KMS-11 (cell line): ENCODE measurements at regions not wholly inside any gene's neighbourhood (a gene's known extent, or its start where the extent isn't known, plus 50 kb on each side); places are given as distances from the start of the nearest gene placed in this dataset.

Experiments used
- H2AFZ ChIP-seq: fragments of 200-600 bp; sonication (generic); 2 replicates; pipeline ENCODE4 v1.6.1; 2016; ENCODE audit warnings: antibody characterized with exemption, mixed run types, low read depth
- H3K27ac ChIP-seq: fragments of 200-600 bp; sonication (generic); 2 replicates; pipeline ENCODE4 v1.6.1; 2016; ENCODE audit warnings: mild to moderate bottlenecking, mixed run types
- H3K27me3 ChIP-seq: fragments of 200-600 bp; sonication (generic); 2 replicates; pipeline ENCODE4 v1.6.1; 2017; ENCODE audit warnings: mild to moderate bottlenecking, low read depth, mixed run types, moderate library complexity; ENCODE audit not compliant: insufficient read depth
- H3K36me3 ChIP-seq: fragments of 200-600 bp; sonication (generic); 2 replicates; pipeline ENCODE4 v1.6.1; 2017; ENCODE audit warnings: mild to moderate bottlenecking, mixed run types; ENCODE audit not compliant: insufficient read depth
- H3K4me1 ChIP-seq: fragments of 200-600 bp; sonication (generic); 2 replicates; pipeline ENCODE4 v1.6.1; 2016; ENCODE audit warnings: mild to moderate bottlenecking, low read depth, mixed run types; ENCODE audit not compliant: poor library complexity, severe bottlenecking
- H3K4me2 ChIP-seq: fragments of 200-600 bp; sonication (generic); 2 replicates; pipeline ENCODE4 v1.7.0; 2016; ENCODE audit warnings: mild to moderate bottlenecking, mixed run types
- H3K4me3 ChIP-seq: fragments of 200-600 bp; sonication (generic); IDR thresholded peaks from 2 replicates; pipeline ENCODE4 v1.6.1; 2017; ENCODE audit warnings: low read depth, low read length, mixed read lengths; ENCODE audit not compliant: insufficient read depth
- H3K79me2 ChIP-seq: fragments of 200-600 bp; sonication (generic); 2 replicates; pipeline ENCODE4 v1.6.1; 2016; ENCODE audit warnings: low read depth, mixed run types; ENCODE audit not compliant: insufficient read depth
- H3K9ac ChIP-seq: fragments of 200-600 bp; sonication (generic); 2 replicates; pipeline ENCODE4 v1.6.1; 2016; ENCODE audit warnings: mild to moderate bottlenecking, mixed run types
- H4K20me1 ChIP-seq: fragments of 200-600 bp; sonication (generic); 2 replicates; pipeline ENCODE4 v1.6.1; 2016; ENCODE audit warnings: mild to moderate bottlenecking, mixed run types; ENCODE audit not compliant: insufficient read depth
- CTCF ChIP-seq: fragments of 200-600 bp; sonication (generic); conservative IDR thresholded peaks from 2 replicates; pipeline ENCODE4 v1.6.1; 2017; ENCODE audit warnings: low read depth, mild to moderate bottlenecking, antibody characterized with exemption, low read length, moderate library complexity, mixed read lengths

- no peak for TF ChIP-seq CTCF
- Histone ChIP-seq H4K20me1 (no peaks in the 10 kb centered on the region), H3K27ac (no peak overlapping the region), H3K27me3 (no peaks in the 10 kb centered on the region), H3K4me1 (no peaks in the 10 kb centered on the region), H3K4me2 (no peak overlapping the region), H3K36me3 (no peaks in the 10 kb centered on the region), H3K79me2 (no peaks in the 10 kb centered on the region), H3K4me3 (no peak overlapping the region), H3K9ac (no peak overlapping the region), H2AFZ (no peak overlapping the region)
Observed at GRCh38 chr5:68012831-68013230, 202.7 kb upstream of the PIK3R1 start.

- H3K27ac ChIP-seq = no peak overlapping the region
- H3K4me1 ChIP-seq = peaks cover under 1% of the 10 kb centered on the region
- no peak overlapping the region for H3K9ac ChIP-seq
- no peak overlapping the region for H3K4me2 ChIP-seq
- H2AFZ ChIP-seq = no peak overlapping the region
- no peaks in the 10 kb centered on the region for H4K20me1 ChIP-seq
- H3K27me3 ChIP-seq = no peaks in the 10 kb centered on the region
- H3K4me3 ChIP-seq = no peak overlapping the region
- H3K36me3 ChIP-seq = no peaks in the 10 kb centered on the region
- no peaks in the 10 kb centered on the region for H3K79me2 ChIP-seq
- TF ChIP-seq CTCF = no peak
Observed at GRCh38 chr5:68012429-68012828, 203.1 kb upstream of the PIK3R1 start.

GRCh38 chr5:68011801-68012200 is 203.8 kb upstream of the PIK3R1 start:
- H3K79me2 ChIP-seq = no peaks in the 10 kb centered on the region
- no peak overlapping the region for H3K4me2 ChIP-seq
- H3K4me1 ChIP-seq = peaks cover 3% of the 10 kb centered on the region
- no peak overlapping the region for H2AFZ ChIP-seq
- no peaks in the 10 kb centered on the region for H4K20me1 ChIP-seq
- no peaks in the 10 kb centered on the region for H3K36me3 ChIP-seq
- H3K27me3 ChIP-seq = no peaks in the 10 kb centered on the region
- no peak overlapping the region for H3K27ac ChIP-seq
- H3K4me3 ChIP-seq = no peak overlapping the region
- H3K9ac ChIP-seq = no peak overlapping the region
- TF ChIP-seq CTCF = no peak

- Histone ChIP-seq H3K4me1 (peaks cover 3% of the 10 kb centered on the region), H3K4me3 (no peak overlapping the region), H3K9ac (no peak overlapping the region), H3K4me2 (no peak overlapping the region), H3K27me3 (no peaks in the 10 kb centered on the region), H3K27ac (no peak overlapping the region), H2AFZ (no peak overlapping the region), H3K79me2 (no peaks in the 10 kb centered on the region), H4K20me1 (no peaks in the 10 kb centered on the region), H3K36me3 (no peaks in the 10 kb centered on the region)
- TF ChIP-seq CTCF = no peak
Observed at GRCh38 chr5:68011259-68011760, 204.2 kb upstream of the PIK3R1 start.
